ENCODE measurements at regions not wholly inside any gene's neighbourhood (a gene's known extent, or its start where the extent isn't known, plus 50 kb on each side); places are given as distances from the start of the nearest gene placed in this dataset.

GRCh38 chr13:67726979-67727378 lies 496.8 kb upstream of the PCDH9 start:
- TF ChIP-seq JUND (IDR thresholded peaks at IDR 0.05) (no peak), CTCF (IDR thresholded peaks at IDR 0.05; ENCODE audit: low read depth, low read length, missing input control) (no peak), TAF1 (conservative IDR thresholded peaks at IDR 0.05) (no peak), ATF3 (IDR thresholded peaks at IDR 0.05) (no peak)
